ENCODE measurements at regions not wholly inside any gene's neighbourhood (a gene's known extent, or its start where the extent isn't known, plus 50 kb on each side); places are given as distances from the start of the nearest gene placed in this dataset.
"Not testable (repeated sequence)": the region's sequence is repeated elsewhere in the genome, so short reads cannot be mapped to it uniquely, and the experiment has no call there.

DNA sequence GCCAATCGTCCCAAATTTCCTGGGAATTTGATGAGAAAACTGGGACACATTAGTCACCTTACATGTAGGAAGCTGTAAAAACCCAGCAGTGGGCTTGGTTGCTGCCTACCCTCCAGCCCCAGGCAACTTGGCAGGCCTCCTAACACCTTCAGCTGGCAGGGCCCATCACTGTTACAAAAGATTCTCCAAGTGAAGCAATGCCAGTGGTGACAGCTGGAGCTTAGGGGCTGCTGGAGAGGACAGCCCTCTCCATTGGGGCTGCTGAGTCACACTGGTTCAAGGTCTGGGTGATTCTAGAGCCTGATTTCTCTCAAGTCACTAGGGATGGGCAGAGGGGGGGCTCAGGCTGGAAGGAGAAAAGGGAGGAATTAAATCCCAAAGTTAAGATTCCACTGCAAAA lies 180.6 kb downstream of the COPRS start:
- no peak overlapping the region for H3K27ac ChIP-seq
- DNase-seq, result no peak
- no peak for ATAC-seq
- TF ChIP-seq, protein P1, sequence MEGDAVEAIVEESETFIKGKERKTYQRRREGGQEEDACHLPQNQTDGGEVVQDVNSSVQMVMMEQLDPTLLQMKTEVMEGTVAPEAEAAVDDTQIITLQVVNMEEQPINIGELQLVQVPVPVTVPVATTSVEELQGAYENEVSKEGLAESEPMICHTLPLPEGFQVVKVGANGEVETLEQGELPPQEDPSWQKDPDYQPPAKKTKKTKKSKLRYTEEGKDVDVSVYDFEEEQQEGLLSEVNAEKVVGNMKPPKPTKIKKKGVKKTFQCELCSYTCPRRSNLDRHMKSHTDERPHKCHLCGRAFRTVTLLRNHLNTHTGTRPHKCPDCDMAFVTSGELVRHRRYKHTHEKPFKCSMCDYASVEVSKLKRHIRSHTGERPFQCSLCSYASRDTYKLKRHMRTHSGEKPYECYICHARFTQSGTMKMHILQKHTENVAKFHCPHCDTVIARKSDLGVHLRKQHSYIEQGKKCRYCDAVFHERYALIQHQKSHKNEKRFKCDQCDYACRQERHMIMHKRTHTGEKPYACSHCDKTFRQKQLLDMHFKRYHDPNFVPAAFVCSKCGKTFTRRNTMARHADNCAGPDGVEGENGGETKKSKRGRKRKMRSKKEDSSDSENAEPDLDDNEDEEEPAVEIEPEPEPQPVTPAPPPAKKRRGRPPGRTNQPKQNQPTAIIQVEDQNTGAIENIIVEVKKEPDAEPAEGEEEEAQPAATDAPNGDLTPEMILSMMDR (IDR thresholded peaks at IDR 0.05), result no peak
- no peak overlapping the region for H3K4me3 ChIP-seq
- intact Hi-C loops (cut with DNase I), result no loop called here
- no peaks in the 10 kb centered on the region for H3K9me3 ChIP-seq
- no peaks in the 10 kb centered on the region for H3K36me3 ChIP-seq
- no peaks in the 10 kb centered on the region for H3K4me1 ChIP-seq
- no peaks in the 10 kb centered on the region for H3K27me3 ChIP-seq

DNA sequence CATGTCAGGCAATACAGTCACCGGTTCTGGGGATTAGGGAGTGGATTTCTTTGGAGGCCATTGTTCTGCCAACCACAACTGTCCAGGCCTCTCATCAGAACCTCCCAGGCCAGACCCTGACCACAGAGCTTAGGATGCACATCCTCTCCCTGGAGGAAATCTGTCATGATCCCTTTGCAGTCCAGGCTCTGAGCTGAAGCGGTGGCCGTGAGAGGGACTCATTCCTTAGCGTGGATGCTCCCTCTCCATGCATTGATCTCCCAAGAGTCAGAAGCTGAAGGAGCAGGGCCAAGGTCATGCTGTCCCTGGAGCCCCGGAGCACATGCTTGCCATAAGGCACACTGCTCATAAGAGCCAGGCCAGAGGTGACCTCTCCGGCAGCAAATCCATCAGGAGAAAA lies 181.4 kb downstream of the COPRS start:
- no peaks in the 10 kb centered on the region for H3K36me3 ChIP-seq
- ATAC-seq (no peak), DNase-seq (no peak)
- no peaks in the 10 kb centered on the region for H3K9me3 ChIP-seq
- intact Hi-C loops (cut with DNase I), result no loop called here
- H3K4me1 ChIP-seq, result no peaks in the 10 kb centered on the region
- H3K27me3 ChIP-seq, result no peaks in the 10 kb centered on the region
- H3K4me3 ChIP-seq, result no peak overlapping the region
- TF ChIP-seq, protein P1 (IDR thresholded peaks at IDR 0.05), result no peak
- no peak overlapping the region for H3K27ac ChIP-seq

DNA sequence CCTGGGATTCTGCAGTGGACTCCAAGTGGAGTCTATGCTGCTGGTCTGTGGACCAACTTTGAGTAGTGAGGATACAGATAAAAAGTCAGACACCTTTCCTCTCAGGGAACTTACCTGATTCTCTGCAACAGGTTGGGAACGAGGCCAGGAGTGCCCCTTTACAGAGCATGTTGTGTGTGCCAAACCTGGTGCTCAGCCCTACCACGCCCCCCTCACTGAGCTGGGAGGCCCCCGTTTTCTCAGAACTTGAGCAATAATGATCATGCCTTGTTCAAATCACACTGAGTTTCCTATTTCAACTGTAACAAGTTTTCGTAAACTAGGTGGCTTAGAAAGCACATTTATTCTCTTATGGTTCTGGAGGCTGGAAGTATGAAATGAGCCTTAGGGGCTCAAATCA lies 182.0 kb downstream of the COPRS start:
- H3K36me3 ChIP-seq, result no peaks in the 10 kb centered on the region
- no peaks in the 10 kb centered on the region for H3K4me1 ChIP-seq
- intact Hi-C loops (cut with DNase I), result no loop called here
- H3K27me3 ChIP-seq, result peaks cover 0 to 4% of the 10 kb centered on the region in 2 donors
- H3K27ac ChIP-seq, result no peak overlapping the region
- H3K9me3 ChIP-seq, result no peaks in the 10 kb centered on the region
- H3K4me3 ChIP-seq, result no peak overlapping the region
- no peak for DNase-seq
- no peak for ATAC-seq
- TF ChIP-seq, protein P1 (IDR thresholded peaks at IDR 0.05), result no peak

DNA sequence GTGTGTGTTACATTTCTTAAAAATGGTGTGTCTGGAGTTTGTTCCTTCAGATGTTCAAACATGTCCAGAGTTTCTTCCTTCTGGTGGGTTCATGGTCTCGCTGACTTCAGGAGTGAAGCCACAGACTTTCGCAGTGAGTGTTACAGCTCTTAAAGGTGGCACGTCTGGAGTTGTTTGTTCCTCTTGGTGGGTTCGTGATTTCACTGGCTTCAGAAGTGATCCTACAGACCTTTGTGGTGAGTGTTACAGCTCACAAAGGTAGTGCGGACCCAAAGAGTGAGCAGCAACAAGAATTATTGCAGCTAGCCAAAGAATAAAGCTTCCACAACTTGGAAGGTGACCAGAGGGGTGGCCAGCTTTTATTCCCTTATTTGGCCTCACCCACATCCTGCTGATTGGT lies 183.7 kb downstream of the COPRS start:
- H3K4me3 ChIP-seq; ATAC-seq; H3K9me3 ChIP-seq; H3K27ac ChIP-seq; H3K36me3 ChIP-seq; H3K27me3 ChIP-seq; intact Hi-C loops (cut with DNase I); H3K4me1 ChIP-seq; DNase-seq: not testable (repeated sequence)

DNA sequence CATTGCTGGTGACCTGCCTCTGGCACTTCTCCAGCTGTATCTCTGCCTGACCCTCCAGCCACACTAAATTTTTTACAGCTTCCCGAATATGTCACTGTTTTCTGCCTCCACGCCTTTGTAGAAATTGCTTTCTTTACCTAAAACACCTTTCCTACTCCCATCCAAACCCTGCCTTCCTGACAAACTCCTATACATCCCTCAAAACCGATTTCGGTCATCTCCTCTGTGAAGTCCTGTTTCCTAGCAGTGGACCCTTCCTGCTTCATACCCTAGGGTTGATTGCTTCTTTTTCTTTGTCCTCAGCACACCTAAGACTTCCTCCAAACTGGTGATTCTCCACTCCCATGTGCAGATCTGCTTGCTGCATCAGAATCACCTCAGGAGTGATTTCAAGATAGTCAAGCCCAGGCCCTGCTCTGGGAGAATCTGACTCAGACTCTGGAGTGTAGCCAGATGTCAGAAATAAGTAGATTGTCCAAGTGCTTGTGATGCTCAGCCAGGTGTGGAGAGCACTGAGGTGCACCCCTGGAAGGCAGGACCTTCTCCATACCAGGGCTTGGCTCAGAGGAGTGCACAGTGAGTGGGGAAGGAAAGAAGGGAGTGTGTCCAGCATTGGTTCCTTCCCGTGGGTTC lies 184.2 kb downstream of the COPRS start:
- intact Hi-C loops (cut with DNase I), result no loop called here
- no peak for ATAC-seq
- H3K9me3 ChIP-seq, result no peaks in the 10 kb centered on the region
- TF ChIP-seq, protein P1 (IDR thresholded peaks at IDR 0.05), result no peak
- H3K4me3 ChIP-seq, result no peak overlapping the region
- DNase-seq, result no peak
- no peaks in the 10 kb centered on the region for H3K4me1 ChIP-seq
- no peaks in the 10 kb centered on the region for H3K36me3 ChIP-seq
- H3K27ac ChIP-seq, result no peak overlapping the region
- H3K27me3 ChIP-seq, result peaks cover 0 to 7% of the 10 kb centered on the region in 2 donors

DNA sequence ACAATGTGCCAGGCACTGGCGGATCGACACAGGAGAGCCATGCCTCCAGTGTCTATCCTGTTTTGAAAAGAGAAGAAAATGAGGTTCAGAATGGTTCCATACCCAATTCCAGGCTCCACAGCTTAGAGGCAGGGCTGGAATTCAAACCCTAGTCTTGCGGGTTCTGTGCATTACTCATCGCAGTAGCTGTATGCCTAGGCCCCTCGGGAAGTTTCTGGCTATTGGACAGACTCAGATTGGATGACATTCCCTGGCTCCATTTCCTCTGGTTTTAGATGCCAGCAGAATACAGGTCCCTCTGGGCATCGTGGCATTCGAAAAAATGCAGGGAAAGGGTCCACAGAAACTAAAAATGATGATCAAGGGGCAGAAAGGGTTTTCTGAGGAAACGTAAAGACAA lies 184.7 kb downstream of the COPRS start:
- Histone ChIP-seq H3K9me3 (no peaks in the 10 kb centered on the region), H3K4me1 (no peaks in the 10 kb centered on the region), H3K36me3 (no peaks in the 10 kb centered on the region), H3K27me3 (peaks cover 0 to 7% of the 10 kb centered on the region in 2 donors), H3K27ac (no peak overlapping the region), H3K4me3 (no peak overlapping the region)
- DNase-seq (no peak), ATAC-seq (no peak)
- TF ChIP-seq, protein P1 (IDR thresholded peaks at IDR 0.05), result no peak
- intact Hi-C loops (cut with DNase I), result no loop called here

Measured in left lung (tissue), 4 donors.